HG02623 (cell line): ENCODE measurements at regions not wholly inside any gene's neighbourhood (a gene's known extent, or its start where the extent isn't known, plus 50 kb on each side); places are given as distances from the start of the nearest gene placed in this dataset.
"Not testable (repeated sequence)": the region's sequence is repeated elsewhere in the genome, so short reads cannot be mapped to it uniquely, and the experiment has no call there.

ENCODE experiments used
- ATAC-seq: cut with Tn5 transposase; IDR thresholded peaks from one replicate; pipeline ENCODE4 v1.9.1; 2021; ENCODE audit warnings: moderate library complexity; ENCODE audit not compliant: unreplicated experiment

DNA sequence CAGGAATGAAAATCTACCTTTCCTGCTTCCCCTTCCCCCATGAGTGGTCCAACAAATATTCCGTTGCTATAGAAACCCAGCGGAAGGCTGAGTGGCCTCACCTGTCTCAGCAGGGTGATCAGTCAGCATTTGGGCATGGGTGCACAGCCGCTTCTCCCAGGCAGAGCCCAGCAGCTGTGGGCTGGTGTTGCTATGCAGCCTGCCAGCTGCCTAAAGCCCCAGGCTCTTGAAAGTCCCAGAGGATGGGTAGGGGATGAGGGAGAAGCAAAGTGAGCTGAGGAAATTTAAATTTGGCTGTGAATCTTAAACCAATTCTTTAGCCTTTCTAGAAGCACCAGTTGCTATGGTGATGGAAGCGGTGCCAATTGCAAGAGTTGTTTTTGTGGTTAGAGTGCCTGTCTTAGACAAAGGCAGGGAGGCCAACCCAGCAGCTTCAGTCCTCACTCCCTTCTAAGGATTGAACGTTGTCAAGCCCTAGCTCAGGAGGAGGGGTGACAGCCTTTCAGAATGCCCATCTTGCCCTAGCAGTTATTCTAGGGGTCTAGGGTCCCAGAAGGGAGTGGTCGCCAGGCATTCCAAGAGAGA lies 151.5 kb upstream of the PITX1 start:
- ATAC-seq: no peak

DNA sequence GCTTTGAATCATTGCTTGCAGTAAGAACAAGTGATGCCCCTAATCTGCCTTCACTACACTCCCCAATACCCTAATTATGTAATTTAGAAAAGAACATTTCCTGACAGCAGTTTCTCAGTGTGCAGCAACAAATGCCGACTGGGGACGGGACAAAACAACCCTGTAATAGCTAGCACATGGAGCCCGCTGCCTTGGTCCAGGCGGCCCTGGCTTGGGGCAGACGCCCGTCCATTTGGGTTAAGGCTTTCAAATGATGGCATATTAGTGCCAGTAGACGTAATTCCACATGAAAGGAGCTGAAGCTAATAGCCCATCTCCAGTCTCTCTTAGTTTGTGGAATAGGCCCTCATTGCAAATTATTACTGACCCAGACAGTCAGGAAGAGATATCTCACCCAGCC lies 150.6 kb upstream of the PITX1 start:
- ATAC-seq: no peak

DNA sequence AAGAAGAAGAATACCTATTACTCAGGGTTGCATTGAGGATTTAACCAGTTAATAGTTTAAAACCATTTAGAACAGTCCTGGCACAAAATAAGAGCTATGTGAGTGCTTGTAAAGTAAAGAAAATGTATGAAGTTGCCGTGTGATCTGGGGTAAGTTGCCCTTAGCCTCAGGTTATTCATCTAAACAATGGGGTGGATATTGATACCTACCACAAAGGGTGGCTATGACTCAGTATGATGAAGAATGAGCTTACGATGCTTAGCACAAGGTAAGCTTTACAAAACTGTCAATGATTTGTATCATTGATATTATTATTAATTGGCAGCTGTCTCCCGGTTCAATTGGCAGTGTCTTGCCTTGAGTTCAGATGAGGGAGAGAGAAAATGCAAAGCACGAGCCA lies 149.4 kb upstream of the PITX1 start:
- ATAC-seq: no peak

DNA sequence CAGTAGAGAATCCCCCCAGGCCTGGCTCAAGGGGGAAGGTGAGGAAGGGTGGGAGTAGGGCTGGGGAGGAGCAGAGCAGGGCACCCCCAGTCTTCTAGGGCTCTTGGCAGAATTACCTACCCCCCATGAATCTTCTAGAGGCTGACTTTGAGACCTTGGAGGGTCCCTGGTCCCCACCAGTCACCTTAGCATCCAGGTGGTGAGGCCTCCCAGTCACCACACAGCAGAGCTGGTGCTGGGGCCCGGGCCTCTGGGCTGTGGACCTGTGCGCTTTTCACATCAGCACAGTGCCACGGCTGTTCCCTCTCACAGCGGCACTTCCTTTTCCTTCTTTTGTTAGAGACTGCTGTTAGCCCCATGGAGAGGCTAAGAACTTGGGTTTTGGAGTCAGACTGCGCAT lies 148.6 kb upstream of the PITX1 start:
- no peak for ATAC-seq

DNA sequence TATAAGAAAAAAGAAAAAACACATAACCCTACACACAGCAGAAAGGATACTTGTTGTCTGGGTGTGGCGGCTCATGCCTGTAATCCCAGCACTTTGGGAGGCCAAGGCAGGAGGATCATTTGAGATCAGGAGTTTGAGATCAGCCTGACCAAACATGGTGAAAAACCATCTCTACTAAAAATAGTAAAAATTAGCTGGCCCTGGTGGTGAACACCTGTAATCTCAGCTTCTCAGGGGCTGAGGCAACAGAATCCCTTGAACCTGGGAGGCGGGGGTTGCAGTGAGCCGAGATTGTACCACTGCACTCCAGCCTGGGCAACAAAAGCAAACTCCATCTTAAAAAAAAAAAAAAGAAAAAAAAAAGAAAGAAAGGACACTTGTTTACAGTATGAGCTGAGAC lies 147.6 kb upstream of the PITX1 start:
- ATAC-seq: no peak

DNA sequence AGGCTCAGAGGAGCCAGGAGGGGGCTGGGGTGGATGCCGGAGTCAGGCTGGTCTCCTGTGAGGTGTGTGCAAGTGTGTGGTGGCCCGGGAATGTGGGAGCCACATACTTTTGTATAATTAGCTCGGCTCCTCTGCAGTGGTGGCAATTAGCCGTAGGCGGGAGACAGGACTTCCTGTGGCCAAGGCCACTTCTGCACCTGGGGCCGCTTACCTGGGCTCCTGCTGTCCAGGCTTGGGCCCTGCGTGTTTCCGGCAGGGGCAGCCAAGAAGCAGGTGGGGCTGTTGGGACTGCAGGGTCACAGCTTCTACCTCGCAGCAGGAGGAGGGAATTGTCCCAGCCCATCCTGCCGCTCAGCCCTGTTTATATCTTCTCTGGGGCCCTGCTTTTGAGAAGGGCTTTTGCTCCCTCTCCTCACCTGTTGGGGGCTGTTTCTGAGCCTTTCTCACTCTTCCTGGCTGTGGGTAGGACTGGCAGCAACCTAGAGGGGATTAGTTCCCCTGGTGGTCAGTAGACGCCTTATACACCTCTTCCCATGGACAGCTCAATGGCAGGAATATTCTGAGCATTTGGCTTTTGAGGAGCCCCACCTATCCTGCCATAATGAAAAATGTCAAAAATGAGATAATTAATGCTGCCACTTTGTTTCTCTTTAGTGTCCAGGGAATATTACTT lies 145.4 kb upstream of the PITX1 start:
- ATAC-seq: no peak

DNA sequence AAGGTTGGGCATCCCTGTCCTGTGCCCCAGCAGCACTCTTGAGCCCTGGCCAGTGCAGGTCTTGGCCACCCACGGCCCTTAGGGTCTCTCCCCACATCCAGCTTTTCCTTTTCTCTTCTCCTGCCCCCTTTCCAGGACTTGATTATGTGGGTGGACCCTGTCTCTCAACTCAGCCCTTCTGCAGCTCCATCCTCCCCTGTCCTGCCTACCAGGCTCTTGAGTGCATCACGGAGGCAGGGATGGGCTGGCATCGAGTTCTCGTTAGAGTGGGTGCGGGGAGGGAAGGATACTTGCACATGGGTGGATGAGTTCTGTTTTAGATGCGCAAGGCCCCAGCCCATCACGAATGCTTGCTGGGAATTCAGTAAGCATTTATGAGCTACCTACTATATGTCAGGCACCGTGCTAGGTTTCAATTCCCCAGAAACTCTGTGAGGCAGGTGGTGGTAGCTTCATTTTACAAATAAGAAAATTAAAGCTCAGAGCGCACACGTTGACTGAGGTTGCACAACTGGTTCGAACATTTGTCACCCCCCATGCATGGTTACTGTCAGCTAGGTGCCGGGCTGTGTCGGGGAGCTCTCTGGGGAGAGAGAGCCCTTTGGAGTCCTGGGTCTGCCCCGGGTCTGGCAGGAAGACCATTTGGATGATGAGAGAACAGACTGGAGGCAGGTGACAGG lies 144.6 kb upstream of the PITX1 start:
- ATAC-seq: no peak

DNA sequence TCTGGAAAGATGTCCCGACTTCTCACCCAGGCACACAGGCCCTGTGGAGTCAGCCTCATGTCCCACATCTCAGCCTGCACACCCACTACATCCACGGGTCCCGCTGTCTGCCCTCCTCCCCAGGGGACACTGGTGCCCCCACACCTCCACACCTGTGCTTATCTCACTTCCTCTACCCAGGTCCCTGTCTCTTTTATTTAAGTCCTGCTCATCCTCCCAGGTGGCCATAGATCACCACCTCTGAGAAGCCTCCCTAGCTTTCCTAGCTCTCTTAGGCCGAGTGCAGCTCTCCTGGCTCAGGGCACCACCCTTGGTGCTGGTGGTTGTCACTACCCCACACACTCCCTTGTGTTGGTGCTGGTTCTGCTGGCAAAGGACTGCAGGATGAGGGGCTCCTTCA lies 143.6 kb upstream of the PITX1 start:
- no peak for ATAC-seq

DNA sequence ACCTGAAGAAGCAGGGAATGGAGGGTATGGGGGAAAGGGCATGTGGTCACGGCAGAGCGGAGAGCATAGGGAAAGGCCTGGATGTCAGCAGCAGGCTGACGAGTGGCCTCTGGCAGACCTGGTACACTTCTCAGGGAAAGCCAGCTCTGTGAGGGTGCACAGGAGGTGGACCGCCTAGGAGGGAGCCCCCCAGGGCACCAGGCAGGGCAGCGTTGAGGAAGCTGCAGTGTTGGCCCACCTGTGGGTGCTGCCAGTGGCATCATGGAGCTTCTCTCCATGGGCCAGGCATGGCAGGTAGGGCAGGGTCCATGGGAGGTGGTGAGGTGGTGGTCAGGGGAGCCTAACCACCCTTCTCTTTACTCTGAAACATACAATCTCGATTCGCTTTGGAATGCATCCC lies 143.0 kb upstream of the PITX1 start:
- no peak for ATAC-seq

DNA sequence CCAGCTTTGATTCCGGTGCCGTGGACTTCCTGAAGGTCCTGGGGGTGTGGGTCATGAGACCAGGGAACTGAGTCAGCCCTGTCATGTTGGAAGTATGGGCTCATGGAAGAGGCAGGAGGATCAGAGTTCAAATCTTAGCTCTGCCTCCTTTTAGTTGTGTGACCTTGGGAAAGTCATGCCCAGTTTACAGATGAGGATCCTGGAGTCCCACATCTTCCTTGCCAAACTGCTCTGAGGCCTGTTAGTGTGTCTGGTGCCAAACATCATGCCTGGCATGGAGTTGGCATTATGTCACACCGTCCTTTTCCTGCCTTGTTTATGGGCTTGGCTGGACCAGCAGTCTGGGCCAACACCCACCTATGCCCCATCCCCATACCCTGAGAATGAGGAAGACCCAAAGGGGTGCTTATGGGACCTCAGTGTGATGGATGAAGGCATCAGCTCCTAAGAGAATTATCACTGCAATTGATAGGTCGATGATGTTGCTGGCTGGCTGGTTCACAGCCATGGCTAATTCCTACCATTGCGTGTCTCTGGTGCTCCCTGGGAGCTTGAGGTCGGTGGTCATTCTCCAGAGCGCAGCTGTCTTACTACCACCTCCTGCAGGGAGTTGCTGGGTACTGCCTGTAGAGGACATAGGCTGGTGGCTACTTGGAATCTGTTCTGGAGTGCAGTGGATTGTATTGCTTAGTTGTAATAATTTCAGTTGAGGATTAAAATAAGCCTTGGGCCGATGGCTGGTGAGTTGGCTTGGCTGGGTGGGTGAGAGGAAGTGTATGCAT lies 140.5 kb upstream of the PITX1 start:
- no peak for ATAC-seq

DNA sequence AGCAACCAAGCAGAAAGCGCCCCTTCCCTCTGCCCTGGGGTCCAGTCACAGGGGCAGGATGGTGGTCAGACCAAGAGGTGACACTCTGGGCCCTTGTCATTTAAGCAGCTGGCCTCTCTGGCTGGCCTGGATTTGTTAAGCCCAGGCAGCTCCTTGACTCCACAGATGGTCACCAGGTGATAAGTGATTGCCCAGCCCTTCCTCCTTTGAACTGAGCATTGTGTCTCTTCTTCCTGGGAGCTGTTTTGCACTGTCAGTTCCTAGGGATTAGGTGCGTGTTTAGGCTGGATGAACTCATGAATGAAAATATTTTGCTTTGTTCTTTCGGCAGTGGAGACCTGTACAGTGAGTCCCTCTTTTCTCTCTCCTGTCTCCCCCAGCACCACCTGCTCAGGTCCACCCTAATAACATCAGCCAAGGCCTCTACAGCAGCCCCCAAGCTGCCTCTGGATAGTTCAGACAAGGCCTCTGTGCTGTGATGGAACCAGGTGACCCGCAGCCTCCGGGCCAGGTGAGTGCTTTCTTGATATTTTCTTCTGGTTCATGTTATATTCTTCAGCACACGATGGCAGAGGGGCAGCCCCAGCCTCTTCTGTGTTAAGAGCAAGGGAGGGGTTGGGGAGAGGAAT lies 139.7 kb upstream of the PITX1 start:
- ATAC-seq: no peak

DNA sequence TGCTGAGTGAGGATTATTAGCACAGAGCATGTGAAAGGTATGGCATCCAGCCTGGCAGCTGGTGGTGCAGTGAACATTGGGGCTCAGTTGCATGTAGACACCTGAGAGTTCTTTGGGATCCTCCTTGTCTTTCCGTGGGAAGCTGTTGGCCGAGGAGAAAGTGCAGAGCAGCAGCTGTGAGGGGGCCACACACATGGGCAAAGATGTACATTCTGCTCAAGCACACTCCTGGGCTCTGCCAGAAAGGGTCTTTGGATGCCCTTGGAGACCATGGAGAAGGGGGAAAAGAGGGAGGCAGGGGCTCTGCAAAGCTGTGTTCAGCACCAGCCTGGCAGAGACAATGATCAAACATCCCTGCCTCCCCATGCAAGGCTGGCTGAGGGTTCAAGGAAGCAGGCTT lies 138.7 kb upstream of the PITX1 start:
- ATAC-seq: no peak

DNA sequence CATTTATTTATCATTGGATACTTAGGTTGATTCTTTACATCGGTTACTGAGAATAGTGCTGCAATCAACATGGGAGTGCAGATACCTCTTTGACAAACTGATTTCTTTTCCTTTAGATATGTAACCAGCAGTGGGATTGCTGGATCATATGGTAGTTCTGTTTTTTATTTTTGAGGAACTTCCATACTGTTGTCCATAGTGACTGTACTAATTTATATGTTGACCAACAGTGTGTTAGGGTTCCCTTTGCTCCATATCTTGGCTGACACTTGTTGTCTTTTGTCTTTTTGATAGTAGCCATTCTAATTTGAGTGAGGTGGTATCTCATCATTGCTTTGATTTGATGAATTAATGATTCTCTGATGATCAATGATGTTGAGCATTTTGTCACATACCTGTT lies 137.3 kb upstream of the PITX1 start:
- ATAC-seq: no peak

DNA sequence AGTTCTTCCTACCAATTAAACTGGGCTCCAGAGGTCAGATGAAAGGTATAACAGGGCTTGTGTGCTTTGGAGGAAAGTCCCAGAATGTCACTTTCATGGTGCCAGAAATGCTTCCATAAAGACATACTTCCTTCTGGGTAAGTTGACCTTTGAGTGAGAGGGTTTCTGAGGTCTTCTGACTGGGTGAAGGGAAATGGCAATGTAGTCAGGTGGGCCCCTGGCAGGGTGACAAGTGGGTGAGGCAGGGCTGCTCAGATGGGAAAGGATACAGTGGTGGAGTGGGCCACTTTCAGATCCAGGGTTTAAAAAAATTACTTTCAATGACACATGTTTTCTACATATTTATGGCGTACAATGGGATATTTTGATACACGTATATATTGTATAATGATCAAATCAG lies 136.5 kb upstream of the PITX1 start:
- no peak for ATAC-seq

DNA sequence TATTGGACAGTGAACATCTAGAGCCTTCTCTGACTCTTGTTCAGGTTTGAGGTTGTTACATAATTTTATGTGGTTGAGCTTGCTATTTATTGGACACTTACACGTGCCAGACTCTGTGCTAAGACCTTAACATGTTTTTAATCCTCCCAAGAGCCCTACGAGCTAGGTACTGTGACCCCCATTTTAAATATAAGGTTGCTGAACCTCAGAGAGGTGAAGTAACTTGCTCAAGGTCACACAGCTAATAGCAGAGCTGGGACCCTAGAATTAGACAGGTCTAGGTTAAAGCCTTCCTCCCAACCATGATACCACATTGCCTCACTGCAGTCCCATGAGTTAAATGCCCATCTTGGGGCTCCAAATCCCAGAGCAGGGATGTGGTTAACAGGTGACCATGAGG lies 135.7 kb upstream of the PITX1 start:
- no peak for ATAC-seq

DNA sequence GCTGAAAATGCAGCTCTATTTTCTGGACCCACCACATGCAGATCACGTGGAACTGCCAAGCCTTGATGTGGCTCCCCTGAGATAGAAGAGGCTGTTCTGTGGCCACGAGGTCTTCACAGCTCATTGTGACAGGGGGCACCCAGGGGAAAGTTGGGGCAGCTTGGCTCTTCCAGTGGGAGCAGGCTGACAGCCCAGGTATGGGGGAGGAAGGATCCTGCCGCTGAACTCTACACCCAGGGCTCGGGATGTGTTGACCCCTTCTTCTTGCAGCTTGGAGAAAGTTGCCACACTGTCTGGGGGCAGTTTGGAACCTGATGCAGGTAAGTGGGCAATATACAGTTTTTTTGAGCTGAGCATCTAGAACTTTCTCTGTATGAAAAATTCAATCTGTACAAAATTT lies 133.6 kb upstream of the PITX1 start:
- ATAC-seq: no peak

DNA sequence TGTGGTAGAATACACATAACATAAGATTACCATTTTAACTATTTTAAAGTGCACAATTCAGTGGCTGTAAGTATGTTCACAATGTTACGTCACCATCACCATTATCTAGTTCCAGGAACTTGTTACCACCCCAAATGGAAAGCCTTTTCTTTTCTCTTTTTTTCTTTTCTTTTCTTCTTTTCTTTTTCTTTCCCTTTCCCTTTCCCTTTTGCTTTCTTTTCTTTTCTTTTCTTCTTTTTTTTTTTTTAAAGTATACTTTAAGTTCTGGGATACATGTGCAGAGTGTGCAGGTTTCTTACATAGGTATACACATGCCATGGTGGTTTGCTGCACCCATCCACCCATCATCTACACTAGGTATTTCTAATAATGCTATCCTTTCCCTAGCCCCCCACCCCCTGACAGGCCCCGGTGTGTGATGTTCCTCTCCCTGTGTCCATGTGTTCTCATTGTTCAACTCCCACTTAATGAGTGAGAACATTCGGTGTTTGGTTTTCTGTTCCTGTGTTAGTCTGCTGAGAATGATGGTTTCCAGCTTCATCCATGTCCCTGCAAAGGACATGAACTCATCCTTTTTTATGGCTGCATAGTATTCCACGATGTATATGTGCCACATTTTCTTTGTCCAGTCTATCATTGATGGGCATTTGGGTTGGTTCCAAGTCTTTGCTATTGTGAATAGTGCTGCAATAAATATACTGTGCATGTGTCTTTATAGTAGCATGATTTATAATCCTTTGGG lies 131.0 kb upstream of the PITX1 start:
- ATAC-seq: not testable (repeated sequence)

DNA sequence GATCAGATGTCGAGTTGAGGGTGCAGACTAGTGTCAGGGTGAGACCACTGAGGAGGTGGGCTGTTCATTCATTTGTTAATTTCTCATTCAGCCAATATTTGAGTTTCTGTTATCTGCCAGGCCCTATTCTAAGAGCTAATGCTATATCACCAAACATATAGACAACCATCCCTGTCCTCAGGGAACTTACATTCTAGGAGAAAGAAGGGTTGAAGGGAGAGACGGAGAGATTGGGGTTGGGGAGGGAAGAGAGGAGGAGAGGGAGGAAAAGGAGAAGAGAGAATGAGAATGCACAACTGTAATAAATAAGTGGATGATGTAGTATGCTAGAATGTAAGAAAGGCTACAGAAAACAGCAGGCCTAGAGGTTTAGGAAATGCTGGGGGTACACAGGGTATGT lies 129.9 kb upstream of the PITX1 start:
- no peak for ATAC-seq

DNA sequence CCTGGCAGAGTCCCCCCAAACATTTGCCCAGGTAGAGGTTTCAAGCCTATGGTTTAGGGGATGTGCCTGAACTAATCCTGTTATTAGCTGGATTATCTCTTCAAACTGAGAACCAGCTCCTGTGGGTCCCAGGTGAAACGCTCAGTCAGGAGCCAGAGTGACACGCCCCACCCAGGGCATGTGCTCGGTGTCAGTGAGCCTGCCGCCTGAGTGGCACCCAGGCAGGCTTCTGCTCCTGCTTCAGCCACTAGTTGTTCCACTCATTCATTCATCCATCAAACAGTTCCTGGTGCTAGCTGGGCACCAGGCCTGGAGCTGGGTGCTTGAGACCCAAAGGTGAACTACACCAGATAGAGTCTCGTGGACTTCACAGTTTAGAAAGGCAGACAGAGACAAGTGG lies 129.4 kb upstream of the PITX1 start:
- ATAC-seq: no peak

DNA sequence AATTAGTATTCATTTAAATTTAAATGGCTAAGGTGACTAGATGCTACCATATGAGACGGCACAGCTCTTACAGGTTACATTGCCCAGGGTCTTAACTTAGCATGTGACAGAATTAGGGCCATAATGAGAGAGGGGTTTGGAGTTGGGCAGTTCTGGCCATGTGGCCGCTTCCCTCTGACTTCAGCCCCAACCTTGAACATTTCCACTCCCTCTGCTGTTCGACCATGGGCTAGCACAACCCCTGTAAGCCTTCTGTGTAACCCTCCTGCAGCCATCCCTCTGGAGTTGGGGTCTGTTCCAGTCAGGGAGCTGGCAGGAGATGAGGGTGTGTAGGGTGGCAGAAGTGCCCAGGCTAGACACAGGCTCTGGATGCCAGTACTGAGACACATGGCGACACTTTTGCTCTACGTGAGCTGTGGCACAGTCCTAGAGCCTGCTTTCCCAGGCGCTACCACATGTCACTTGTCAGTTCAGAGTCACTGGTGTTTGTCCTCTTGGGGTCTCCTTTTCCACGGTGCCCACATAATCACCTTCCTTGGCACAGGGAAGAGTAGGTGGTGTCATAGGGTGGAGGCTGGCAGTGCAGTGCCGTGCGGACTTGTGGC lies 128.7 kb upstream of the PITX1 start:
- ATAC-seq: no peak
